ENCODE measurements at regions not wholly inside any gene's neighbourhood (a gene's known extent, or its start where the extent isn't known, plus 50 kb on each side); places are given as distances from the start of the nearest gene placed in this dataset.

DNA sequence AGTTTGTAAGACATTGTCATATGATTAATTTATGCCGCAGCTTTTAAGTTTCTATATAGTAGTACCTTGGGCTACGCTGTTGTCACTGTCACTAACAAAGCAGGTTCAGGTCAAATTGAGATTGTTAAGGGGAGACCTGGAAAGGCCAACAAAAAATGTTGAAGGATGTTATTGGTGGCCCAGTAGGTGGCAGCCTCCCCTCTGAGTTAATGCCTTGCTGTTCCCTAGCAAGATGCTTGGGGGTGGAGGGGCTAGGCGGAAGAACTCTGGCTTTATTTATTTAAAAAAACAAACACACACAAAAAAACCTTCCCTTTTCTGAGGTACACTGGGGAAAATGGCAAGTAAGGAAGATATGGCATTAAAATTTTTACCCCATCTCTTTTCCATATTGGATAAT is 128.3 kb upstream of the ATP5MC3 start:
- Mint-ChIP-seq H3K4me3 (ENCODE audit: unreplicated experiment) (no peak overlapping the region), H3K36me3 (ENCODE audit: unreplicated experiment) (no peaks in the 10 kb centered on the region), H3K9me3 (ENCODE audit: unreplicated experiment) (no peaks in the 10 kb centered on the region), H3K27ac (ENCODE audit: unreplicated experiment) (no peak overlapping the region), H3K27me3 (ENCODE audit: unreplicated experiment) (peaks cover 2% of the 10 kb centered on the region), H3K4me1 (ENCODE audit: low read depth, unreplicated experiment) (peaks cover 4% of the 10 kb centered on the region)
- TF ChIP-seq, protein P1, sequence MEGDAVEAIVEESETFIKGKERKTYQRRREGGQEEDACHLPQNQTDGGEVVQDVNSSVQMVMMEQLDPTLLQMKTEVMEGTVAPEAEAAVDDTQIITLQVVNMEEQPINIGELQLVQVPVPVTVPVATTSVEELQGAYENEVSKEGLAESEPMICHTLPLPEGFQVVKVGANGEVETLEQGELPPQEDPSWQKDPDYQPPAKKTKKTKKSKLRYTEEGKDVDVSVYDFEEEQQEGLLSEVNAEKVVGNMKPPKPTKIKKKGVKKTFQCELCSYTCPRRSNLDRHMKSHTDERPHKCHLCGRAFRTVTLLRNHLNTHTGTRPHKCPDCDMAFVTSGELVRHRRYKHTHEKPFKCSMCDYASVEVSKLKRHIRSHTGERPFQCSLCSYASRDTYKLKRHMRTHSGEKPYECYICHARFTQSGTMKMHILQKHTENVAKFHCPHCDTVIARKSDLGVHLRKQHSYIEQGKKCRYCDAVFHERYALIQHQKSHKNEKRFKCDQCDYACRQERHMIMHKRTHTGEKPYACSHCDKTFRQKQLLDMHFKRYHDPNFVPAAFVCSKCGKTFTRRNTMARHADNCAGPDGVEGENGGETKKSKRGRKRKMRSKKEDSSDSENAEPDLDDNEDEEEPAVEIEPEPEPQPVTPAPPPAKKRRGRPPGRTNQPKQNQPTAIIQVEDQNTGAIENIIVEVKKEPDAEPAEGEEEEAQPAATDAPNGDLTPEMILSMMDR (IDR thresholded peaks at IDR 0.05; ENCODE audit: partially characterized antibody, unreplicated experiment): peak; percentile 51
- DNase-seq: peak; percentile 55

DNA sequence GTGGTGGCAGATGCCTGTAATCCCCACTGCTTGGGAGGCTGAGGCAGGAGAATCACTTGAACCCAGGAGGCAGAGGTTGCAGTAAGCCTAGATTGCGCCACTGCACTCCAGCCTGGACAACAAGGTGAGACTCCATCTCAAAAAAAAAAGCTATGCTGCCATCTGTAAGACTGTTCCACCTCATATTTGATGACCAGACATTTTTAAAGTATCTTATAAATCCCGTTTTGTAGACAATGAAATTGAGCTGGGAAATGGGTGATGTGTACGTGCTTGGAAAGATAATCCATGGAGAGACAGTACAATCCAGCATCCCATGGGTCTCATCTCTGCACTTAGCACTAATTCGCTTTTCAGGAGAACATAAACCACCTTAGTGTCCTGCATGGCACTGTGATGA is 126.5 kb upstream of the ATP5MC3 start:
- Mint-ChIP-seq H3K27ac (ENCODE audit: unreplicated experiment) (no peak overlapping the region), H3K4me3 (ENCODE audit: unreplicated experiment) (no peak overlapping the region), H3K27me3 (ENCODE audit: unreplicated experiment) (peaks cover 2% of the 10 kb centered on the region), H3K4me1 (ENCODE audit: low read depth, unreplicated experiment) (peaks cover 4% of the 10 kb centered on the region), H3K9me3 (ENCODE audit: unreplicated experiment) (no peaks in the 10 kb centered on the region), H3K36me3 (ENCODE audit: unreplicated experiment) (no peaks in the 10 kb centered on the region)
- TF ChIP-seq, protein P1 (IDR thresholded peaks at IDR 0.05; ENCODE audit: partially characterized antibody, unreplicated experiment): no peak
- DNase-seq: no peak

DNA sequence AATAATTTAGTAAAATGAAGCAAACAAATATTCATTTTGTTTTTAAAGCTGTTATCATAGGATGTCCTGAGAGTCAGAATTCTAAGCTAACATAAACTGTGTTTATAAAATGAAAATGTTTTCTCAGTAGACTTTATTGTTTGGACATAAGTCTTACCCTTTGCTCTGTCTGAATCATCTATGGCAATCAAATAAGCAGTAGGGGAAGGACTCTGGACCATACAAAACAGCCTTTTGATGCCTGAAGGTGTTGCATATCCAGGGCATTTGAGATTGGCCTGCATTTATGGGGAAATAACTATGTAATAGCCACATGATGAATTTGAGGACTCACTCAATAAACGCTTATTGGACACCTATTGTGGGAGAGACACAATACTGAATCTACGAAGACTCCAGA is 123.0 kb upstream of the ATP5MC3 start:
- DNase-seq: no peak
- TF ChIP-seq, protein P1 (IDR thresholded peaks at IDR 0.05; ENCODE audit: partially characterized antibody, unreplicated experiment): no peak
- Mint-ChIP-seq H3K4me3 (ENCODE audit: unreplicated experiment) (no peak overlapping the region), H3K9me3 (ENCODE audit: unreplicated experiment) (no peaks in the 10 kb centered on the region), H3K27me3 (ENCODE audit: unreplicated experiment) (no peaks in the 10 kb centered on the region), H3K36me3 (ENCODE audit: unreplicated experiment) (no peaks in the 10 kb centered on the region), H3K4me1 (ENCODE audit: low read depth, unreplicated experiment) (no peaks in the 10 kb centered on the region), H3K27ac (ENCODE audit: unreplicated experiment) (no peak overlapping the region)

DNA sequence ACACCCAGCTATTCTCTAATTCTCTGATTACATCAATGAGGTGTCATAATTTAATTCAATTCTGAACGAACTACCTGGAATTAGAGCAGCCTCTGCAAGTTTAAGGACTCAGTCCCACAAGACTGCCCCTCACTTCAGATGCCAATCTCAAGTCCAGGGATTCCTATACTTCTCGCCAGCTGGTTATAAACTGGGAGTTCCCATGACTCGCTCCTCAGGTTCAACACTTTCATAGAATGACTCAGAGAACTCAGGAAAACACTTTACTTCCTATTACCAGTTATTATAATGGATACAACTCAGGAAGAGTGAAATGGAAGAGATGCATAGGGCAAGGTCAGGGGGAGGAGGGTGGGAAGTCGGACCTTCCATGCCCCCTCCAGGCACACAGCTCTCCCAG is 112.3 kb upstream of the ATP5MC3 start:
- Mint-ChIP-seq H3K4me3 (ENCODE audit: unreplicated experiment) (no peak overlapping the region), H3K27me3 (ENCODE audit: unreplicated experiment) (no peaks in the 10 kb centered on the region), H3K27ac (ENCODE audit: unreplicated experiment) (no peak overlapping the region), H3K4me1 (ENCODE audit: low read depth, unreplicated experiment) (no peaks in the 10 kb centered on the region), H3K9me3 (ENCODE audit: unreplicated experiment) (no peaks in the 10 kb centered on the region), H3K36me3 (ENCODE audit: unreplicated experiment) (peaks cover 7% of the 10 kb centered on the region)
- TF ChIP-seq, protein P1 (IDR thresholded peaks at IDR 0.05; ENCODE audit: partially characterized antibody, unreplicated experiment): no peak
- no peak for DNase-seq

DNA sequence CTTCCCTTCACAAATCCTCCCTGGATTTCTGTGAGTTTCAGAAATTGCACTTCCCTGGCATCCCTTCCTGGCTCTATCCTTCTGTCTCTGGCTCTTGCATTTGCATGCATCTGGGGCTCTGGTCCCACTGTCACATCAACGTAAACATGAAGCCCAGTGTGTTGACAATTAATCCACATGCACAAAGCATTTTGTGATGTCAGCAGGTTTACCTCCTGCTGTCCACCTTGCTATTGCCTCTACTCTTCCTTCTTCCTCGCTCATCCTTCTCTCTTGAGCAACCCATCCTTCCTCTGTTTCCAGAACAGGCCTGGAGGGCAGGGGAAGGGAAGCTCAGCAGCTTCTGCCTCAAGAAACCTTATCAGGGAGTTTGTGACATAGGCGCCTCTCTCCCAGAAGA is 111.7 kb upstream of the ATP5MC3 start:
- H3K36me3 Mint-ChIP-seq (ENCODE audit: unreplicated experiment): peaks cover 7% of the 10 kb centered on the region
- no peaks in the 10 kb centered on the region for H3K27me3 Mint-ChIP-seq (ENCODE audit: unreplicated experiment)
- H3K4me3 Mint-ChIP-seq (ENCODE audit: unreplicated experiment): no peak overlapping the region
- H3K27ac Mint-ChIP-seq (ENCODE audit: unreplicated experiment): no peak overlapping the region
- no peaks in the 10 kb centered on the region for H3K9me3 Mint-ChIP-seq (ENCODE audit: unreplicated experiment)
- H3K4me1 Mint-ChIP-seq (ENCODE audit: low read depth, unreplicated experiment): no peaks in the 10 kb centered on the region
- TF ChIP-seq, protein P1 (IDR thresholded peaks at IDR 0.05; ENCODE audit: partially characterized antibody, unreplicated experiment): no peak
- no peak for DNase-seq
